ENCODE measurements at regions not wholly inside any gene's neighbourhood (a gene's known extent, or its start where the extent isn't known, plus 50 kb on each side); places are given as distances from the start of the nearest gene placed in this dataset.

GRCh38 chr4:104682311-104682710 lies 187.6 kb upstream of the CXXC4 start:
- DNase-seq: no peak

- no peak for DNase-seq
These were observed 199.0 kb upstream of the CXXC4 start for GRCh38 chr4:104693601-104694201.

GRCh38 chr4:104716584-104716983 lies 221.9 kb upstream of the CXXC4 start:
- no peak for DNase-seq

GRCh38 chr4:104719539-104720230 lies 225.0 kb upstream of the CXXC4 start:
- DNase-seq: no peak

- no peak for DNase-seq
These were observed 227.8 kb upstream of the CXXC4 start for GRCh38 chr4:104722467-104722866.

- DNase-seq: no peak
These were observed 231.3 kb upstream of the CXXC4 start for GRCh38 chr4:104726002-104726401.

GRCh38 chr4:104727643-104728042 lies 232.9 kb upstream of the CXXC4 start:
- DNase-seq: no peak

- no peak for DNase-seq
These were observed 233.9 kb upstream of the CXXC4 start for GRCh38 chr4:104728380-104729122.

GRCh38 chr4:104732766-104733165 lies 238.1 kb upstream of the CXXC4 start:
- no peak for DNase-seq

- no peak for DNase-seq
These were observed 240.5 kb upstream of the CXXC4 start for GRCh38 chr4:104735174-104735573.

GRCh38 chr4:104740161-104740560 lies 245.5 kb upstream of the CXXC4 start:
- DNase-seq: no peak

GRCh38 chr4:104743215-104743653 lies 248.5 kb upstream of the CXXC4 start:
- no peak for DNase-seq

- DNase-seq: no peak
These were observed 252.9 kb upstream of the CXXC4 start for GRCh38 chr4:104747635-104748034.

GRCh38 chr4:104749062-104749461 lies 254.4 kb upstream of the CXXC4 start:
- DNase-seq: no peak

- DNase-seq: no peak
These were observed 255.3 kb upstream of the CXXC4 start for GRCh38 chr4:104750008-104750407.

GRCh38 chr4:104751468-104751867 lies 256.8 kb upstream of the CXXC4 start:
- no peak for DNase-seq

- no peak for DNase-seq
These were observed 257.6 kb upstream of the CXXC4 start for GRCh38 chr4:104752337-104752736.

- DNase-seq: no peak
These were observed 262.1 kb upstream of the CXXC4 start for GRCh38 chr4:104756837-104757236.

- DNase-seq: no peak
These were observed 263.9 kb upstream of the CXXC4 start for GRCh38 chr4:104758574-104758973.

GRCh38 chr4:104763554-104764222 lies 269.0 kb upstream of the CXXC4 start:
- DNase-seq: no peak

GRCh38 chr4:104766676-104767075 lies 272.0 kb upstream of the CXXC4 start:
- no peak for DNase-seq

GRCh38 chr4:104772849-104773248 lies 278.2 kb upstream of the CXXC4 start:
- DNase-seq: no peak

- no peak for DNase-seq
These were observed 300.7 kb upstream of the CXXC4 start for GRCh38 chr4:104795264-104795939.
